ENCODE measurements at regions not wholly inside any gene's neighbourhood (a gene's known extent, or its start where the extent isn't known, plus 50 kb on each side); places are given as distances from the start of the nearest gene placed in this dataset.

DNA sequence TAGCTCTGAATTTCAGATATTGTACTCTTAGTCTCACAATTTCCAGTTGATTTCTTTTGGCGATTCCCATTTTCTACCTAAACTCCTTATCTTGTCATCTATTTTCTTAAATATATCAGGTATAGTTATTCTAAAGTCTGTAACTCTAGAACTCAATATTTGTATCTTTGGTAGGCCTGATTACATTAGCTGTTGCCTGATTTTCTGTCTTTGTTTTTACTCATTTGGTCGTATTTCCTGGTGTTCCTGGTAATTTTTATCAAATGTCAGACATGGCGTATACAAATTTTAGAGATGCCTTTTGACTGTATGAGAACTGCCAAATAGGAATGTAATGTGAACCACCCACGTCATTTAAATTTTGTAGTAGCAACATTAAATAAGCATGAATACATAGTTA, 266.7 kb downstream of the ZNF536 start:
- TF ChIP-seq GATA2 (IDR thresholded peaks at IDR 0.05; ENCODE audit: low read depth, low read length) (no peak), GATA3 (IDR thresholded peaks at IDR 0.05; ENCODE audit: low read depth, low read length) (no peak)
